ENCODE measurements at regions not wholly inside any gene's neighbourhood (a gene's known extent, or its start where the extent isn't known, plus 50 kb on each side); places are given as distances from the start of the nearest gene placed in this dataset.
"Not testable (repeated sequence)": the region's sequence is repeated elsewhere in the genome, so short reads cannot be mapped to it uniquely, and the experiment has no call there.

DNA sequence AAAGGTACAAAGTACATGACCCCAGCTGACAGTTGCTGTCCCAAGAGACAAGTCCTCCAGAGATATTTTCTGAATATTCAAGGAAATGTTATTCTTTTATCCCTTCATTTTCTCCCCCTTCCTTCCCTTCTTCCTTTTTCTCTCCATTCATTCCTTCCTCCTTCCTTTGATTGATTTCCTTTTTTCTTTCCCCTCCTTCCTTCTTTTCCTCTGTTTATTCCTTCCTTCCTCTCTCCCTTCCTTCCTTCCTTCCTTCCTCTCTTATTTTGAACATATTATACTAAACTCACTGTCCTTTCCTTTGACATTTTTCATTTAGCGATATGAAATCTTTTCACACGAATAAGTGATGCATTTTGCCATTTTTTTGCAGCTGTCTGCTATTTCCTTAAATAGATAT lies 73.2 kb upstream of the HDDC2 start:
- WGBS (ENCODE audit: insufficient coverage, low lambda C conversion rate) = 100% methylated on average over 2 of the region's 2 CpGs
- Histone ChIP-seq H3K36me3 (ENCODE audit: control insufficient read depth, insufficient read depth, low read length) (no peaks in the 10 kb centered on the region), H3K27me3 (ENCODE audit: control insufficient read depth, insufficient read depth, low read length) (no peaks in the 10 kb centered on the region), H3K27ac (ENCODE audit: low read length) (no peak overlapping the region), H3K4me3 (ENCODE audit: low read length) (no peak overlapping the region), H3K9me3 (ENCODE audit: control insufficient read depth, low read depth, low read length) (no peaks in the 10 kb centered on the region), H3K4me1 (ENCODE audit: control insufficient read depth, insufficient read depth, low read length) (no peaks in the 10 kb centered on the region)
- no peak for DNase-seq

DNA sequence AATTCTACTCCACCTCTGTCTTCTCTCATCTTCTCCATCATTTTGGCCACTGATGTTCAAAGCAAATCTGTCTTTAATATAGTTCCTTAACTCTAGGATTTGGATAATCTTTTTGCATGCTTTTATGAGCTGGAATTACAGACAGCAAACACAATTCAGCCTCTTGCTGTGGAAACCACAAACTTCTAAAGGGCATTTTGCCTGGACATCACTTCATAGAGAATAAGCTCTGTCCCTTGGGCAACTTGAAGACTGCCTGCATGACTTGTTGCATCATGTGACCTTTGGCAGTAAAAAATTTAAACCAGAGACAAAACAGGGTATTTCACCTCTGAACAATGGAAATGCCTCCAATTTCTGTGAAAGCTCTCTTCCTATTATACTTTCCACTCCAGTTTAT lies 74.1 kb upstream of the HDDC2 start:
- no peaks in the 10 kb centered on the region for H3K36me3 ChIP-seq (ENCODE audit: control insufficient read depth, insufficient read depth, low read length)
- no peak overlapping the region for H3K27ac ChIP-seq (ENCODE audit: low read length)
- DNase-seq = no peak
- no peaks in the 10 kb centered on the region for H3K9me3 ChIP-seq (ENCODE audit: control insufficient read depth, low read depth, low read length)
- H3K27me3 ChIP-seq (ENCODE audit: control insufficient read depth, insufficient read depth, low read length) = no peaks in the 10 kb centered on the region
- no peaks in the 10 kb centered on the region for H3K4me1 ChIP-seq (ENCODE audit: control insufficient read depth, insufficient read depth, low read length)
- H3K4me3 ChIP-seq (ENCODE audit: low read length) = no peak overlapping the region

DNA sequence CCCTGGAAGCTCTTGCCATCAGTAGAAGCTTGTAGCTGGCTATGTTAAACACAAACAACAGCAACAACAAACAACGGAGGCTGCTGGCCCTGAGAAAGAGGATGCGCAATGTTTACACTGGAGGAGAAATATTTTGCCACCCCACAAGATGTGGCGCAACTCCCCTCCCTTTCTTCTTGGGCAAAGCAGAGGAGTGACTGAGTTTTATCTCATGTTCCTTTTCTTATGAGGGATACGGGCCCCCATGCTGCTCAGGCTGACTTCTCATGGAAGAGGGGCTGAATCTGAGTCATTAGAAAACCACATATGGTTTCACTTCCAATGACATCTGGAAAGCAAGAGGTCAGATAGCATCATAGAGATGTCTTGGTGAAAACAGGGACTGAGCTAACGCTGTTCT lies 75.9 kb upstream of the HDDC2 start:
- Histone ChIP-seq H3K4me1 (ENCODE audit: control insufficient read depth, insufficient read depth, low read length) (no peaks in the 10 kb centered on the region), H3K27ac (ENCODE audit: low read length) (no peak overlapping the region), H3K36me3 (ENCODE audit: control insufficient read depth, insufficient read depth, low read length) (no peaks in the 10 kb centered on the region), H3K4me3 (ENCODE audit: low read length) (no peak overlapping the region), H3K27me3 (ENCODE audit: control insufficient read depth, insufficient read depth, low read length) (no peaks in the 10 kb centered on the region), H3K9me3 (ENCODE audit: control insufficient read depth, low read depth, low read length) (no peaks in the 10 kb centered on the region)
- 71% methylated on average over 1 of the region's 5 CpGs for WGBS (ENCODE audit: insufficient coverage, low lambda C conversion rate)
- DNase-seq = peak in 1 of 2 donors; percentile 8

DNA sequence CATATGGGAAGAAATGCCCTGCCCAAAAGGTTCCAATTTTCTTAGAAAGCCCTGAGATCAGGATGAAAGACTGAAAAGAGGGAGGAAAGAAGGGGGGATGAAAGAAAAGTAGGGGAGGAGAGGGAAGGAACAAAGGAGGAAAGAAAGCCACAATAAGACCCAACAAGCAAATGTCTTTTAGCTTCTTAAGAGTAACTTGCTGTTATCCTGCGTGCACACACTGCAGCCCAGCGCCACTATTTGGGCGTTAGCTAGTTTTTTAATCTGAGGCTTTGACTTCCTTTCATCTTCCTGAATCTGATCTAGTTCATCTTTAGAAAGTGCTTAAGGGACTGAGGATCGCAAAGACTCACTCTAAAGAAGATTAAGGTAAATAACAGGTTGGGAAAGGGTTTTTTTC lies 77.4 kb upstream of the HDDC2 start:
- DNase-seq = no peak
- Histone ChIP-seq H3K4me3 (ENCODE audit: low read length) (no peak overlapping the region), H3K4me1 (ENCODE audit: control insufficient read depth, insufficient read depth, low read length) (no peaks in the 10 kb centered on the region), H3K36me3 (ENCODE audit: control insufficient read depth, insufficient read depth, low read length) (no peaks in the 10 kb centered on the region), H3K27me3 (ENCODE audit: control insufficient read depth, insufficient read depth, low read length) (no peaks in the 10 kb centered on the region), H3K9me3 (ENCODE audit: control insufficient read depth, low read depth, low read length) (no peaks in the 10 kb centered on the region), H3K27ac (ENCODE audit: low read length) (no peak overlapping the region)
- 71% methylated on average over 3 of the region's 4 CpGs for WGBS (ENCODE audit: insufficient coverage, low lambda C conversion rate)

DNA sequence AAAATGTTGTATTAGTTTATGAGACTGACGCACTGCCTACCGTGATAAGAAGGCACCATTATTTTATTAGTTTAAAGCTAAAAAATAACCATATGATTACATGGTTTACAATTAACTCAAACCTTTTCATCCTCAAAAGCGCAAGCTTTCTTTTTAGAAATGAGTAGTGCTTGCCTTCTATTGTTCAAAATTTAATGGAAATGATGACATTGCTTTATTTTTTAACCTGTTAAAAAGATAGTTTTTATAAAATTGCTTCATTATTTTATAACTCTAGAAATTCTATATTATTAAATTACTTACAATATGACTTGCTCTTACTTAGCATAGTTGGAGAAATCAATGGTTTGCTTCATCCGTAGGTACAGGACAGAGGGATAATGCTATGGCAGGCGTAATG lies 78.7 kb upstream of the HDDC2 start:
- H3K4me1 ChIP-seq (ENCODE audit: control insufficient read depth, insufficient read depth, low read length) = no peaks in the 10 kb centered on the region
- H3K9me3 ChIP-seq (ENCODE audit: control insufficient read depth, low read depth, low read length) = no peaks in the 10 kb centered on the region
- 100% methylated on average over 2 of the region's 5 CpGs for WGBS (ENCODE audit: insufficient coverage, low lambda C conversion rate)
- H3K4me3 ChIP-seq (ENCODE audit: low read length) = no peak overlapping the region
- no peak overlapping the region for H3K27ac ChIP-seq (ENCODE audit: low read length)
- no peak for DNase-seq
- no peaks in the 10 kb centered on the region for H3K27me3 ChIP-seq (ENCODE audit: control insufficient read depth, insufficient read depth, low read length)
- H3K36me3 ChIP-seq (ENCODE audit: control insufficient read depth, insufficient read depth, low read length) = no peaks in the 10 kb centered on the region

DNA sequence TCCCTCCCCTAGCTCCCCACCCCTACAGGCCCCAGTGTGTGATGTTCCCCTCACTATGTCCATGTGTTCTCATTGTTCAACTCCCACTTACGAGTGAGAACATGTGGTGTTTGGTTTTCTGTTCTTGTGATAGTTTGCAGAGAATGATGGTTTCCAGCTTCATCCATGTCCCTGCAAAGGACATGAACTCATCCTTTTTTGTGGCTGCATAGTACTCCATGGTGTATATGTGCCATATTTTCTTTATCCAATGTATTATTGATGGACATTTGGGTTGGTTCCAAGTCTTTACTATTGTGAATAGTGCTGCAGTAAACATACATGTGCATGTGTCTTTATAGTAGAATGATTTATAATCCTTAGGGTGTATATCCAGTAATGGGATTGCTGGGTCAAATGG lies 84.6 kb upstream of the HDDC2 start:
- not testable (repeated sequence) for H3K4me3 ChIP-seq (ENCODE audit: low read length); H3K27me3 ChIP-seq (ENCODE audit: control insufficient read depth, insufficient read depth, low read length); H3K4me1 ChIP-seq (ENCODE audit: control insufficient read depth, insufficient read depth, low read length); DNase-seq; H3K36me3 ChIP-seq (ENCODE audit: control insufficient read depth, insufficient read depth, low read length); H3K27ac ChIP-seq (ENCODE audit: low read length); H3K9me3 ChIP-seq (ENCODE audit: control insufficient read depth, low read depth, low read length)
- no CpG with 5 or more reads among the region's 1 CpG for WGBS (ENCODE audit: insufficient coverage, low lambda C conversion rate)

DNA sequence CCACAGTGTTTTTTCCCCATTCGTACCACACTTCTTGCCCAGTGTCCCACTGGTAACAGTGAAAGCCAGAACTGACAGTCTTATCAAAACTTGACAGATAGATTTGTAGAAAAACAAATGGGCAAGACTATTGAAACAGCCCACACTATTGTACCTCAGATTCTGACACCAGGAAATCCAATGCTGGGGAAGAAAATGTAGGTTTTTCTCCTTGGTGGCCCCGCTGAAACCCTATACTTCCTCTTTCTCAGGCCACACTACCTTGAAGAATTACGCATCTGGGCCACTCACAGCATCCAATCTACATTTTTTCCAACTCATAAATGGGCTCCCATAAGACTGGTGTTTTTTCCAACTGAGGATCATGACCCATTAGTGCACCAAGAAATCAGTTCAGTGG lies 90.9 kb upstream of the HDDC2 start:
- Histone ChIP-seq H3K36me3 (ENCODE audit: control insufficient read depth, insufficient read depth, low read length) (no peaks in the 10 kb centered on the region), H3K4me1 (ENCODE audit: control insufficient read depth, insufficient read depth, low read length) (no peaks in the 10 kb centered on the region)
- 83% methylated on average over 2 of the region's 3 CpGs for WGBS (ENCODE audit: insufficient coverage, low lambda C conversion rate)

DNA sequence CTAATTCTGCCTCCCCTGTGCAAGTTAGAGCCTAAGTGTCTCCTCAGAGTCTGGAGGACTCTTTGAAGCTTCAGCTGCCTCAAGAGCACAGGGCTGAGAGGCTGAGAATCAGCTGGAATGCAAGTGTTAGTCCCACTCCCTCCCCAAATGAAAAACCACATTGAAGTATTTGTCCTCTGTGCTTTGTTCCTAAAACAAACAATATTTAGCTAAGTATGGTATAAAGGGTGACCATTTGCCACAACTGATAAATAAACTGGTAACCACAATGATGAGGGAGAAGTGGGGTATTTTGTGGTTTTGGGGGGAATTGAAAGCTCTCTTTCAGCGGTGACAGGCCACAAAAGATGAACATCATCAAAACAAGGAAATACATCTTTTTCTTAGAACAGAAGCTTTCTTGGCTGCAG lies 91.7 kb upstream of the HDDC2 start:
- no CpG with 5 or more reads among the region's 1 CpG for WGBS (ENCODE audit: insufficient coverage, low lambda C conversion rate)
- no peak overlapping the region for H3K27ac ChIP-seq (ENCODE audit: low read length)
- no peak overlapping the region for H3K4me3 ChIP-seq (ENCODE audit: low read length)
- no peaks in the 10 kb centered on the region for H3K36me3 ChIP-seq (ENCODE audit: control insufficient read depth, insufficient read depth, low read length)
- no peaks in the 10 kb centered on the region for H3K27me3 ChIP-seq (ENCODE audit: control insufficient read depth, insufficient read depth, low read length)
- no peak for DNase-seq
- H3K9me3 ChIP-seq (ENCODE audit: control insufficient read depth, low read depth, low read length) = no peaks in the 10 kb centered on the region
- H3K4me1 ChIP-seq (ENCODE audit: control insufficient read depth, insufficient read depth, low read length) = no peaks in the 10 kb centered on the region

More for the DNA sequence above, 90.9 kb upstream of the HDDC2 start:
- H3K9me3 ChIP-seq (ENCODE audit: control insufficient read depth, low read depth, low read length) = no peaks in the 10 kb centered on the region
- no peaks in the 10 kb centered on the region for H3K27me3 ChIP-seq (ENCODE audit: control insufficient read depth, insufficient read depth, low read length)
- H3K27ac ChIP-seq (ENCODE audit: low read length) = no peak overlapping the region
- H3K4me3 ChIP-seq (ENCODE audit: low read length) = no peak overlapping the region
- DNase-seq = no peak

DNA sequence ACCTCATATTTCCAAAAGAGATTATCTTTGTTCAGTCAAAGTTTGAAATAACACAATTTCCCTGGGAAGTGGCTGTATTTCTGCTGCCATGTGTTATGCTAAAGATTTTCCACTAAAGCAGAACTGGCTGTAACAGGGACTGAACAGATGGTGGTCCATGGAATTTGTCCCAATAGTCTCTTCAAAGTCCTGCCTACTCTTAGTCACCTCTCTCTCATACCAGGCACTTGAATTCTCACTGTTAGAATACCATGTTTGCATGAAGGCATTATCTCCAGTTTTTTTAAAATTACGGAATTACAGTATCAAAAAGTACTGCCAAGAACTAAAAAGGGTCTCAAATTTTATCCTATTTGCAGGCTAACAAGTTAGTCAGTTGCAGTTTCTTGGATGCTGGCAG lies 105.0 kb upstream of the HDDC2 start:
- WGBS (ENCODE audit: insufficient coverage, low lambda C conversion rate) = no CpG with 5 or more reads among the region's 1 CpG
- no peaks in the 10 kb centered on the region for H3K27me3 ChIP-seq (ENCODE audit: control insufficient read depth, insufficient read depth, low read length)
- no peak overlapping the region for H3K4me3 ChIP-seq (ENCODE audit: low read length)
- DNase-seq = no peak
- no peaks in the 10 kb centered on the region for H3K4me1 ChIP-seq (ENCODE audit: control insufficient read depth, insufficient read depth, low read length)
- H3K36me3 ChIP-seq (ENCODE audit: control insufficient read depth, insufficient read depth, low read length) = no peaks in the 10 kb centered on the region
- no peaks in the 10 kb centered on the region for H3K9me3 ChIP-seq (ENCODE audit: control insufficient read depth, low read depth, low read length)
- no peak overlapping the region for H3K27ac ChIP-seq (ENCODE audit: low read length)

DNA sequence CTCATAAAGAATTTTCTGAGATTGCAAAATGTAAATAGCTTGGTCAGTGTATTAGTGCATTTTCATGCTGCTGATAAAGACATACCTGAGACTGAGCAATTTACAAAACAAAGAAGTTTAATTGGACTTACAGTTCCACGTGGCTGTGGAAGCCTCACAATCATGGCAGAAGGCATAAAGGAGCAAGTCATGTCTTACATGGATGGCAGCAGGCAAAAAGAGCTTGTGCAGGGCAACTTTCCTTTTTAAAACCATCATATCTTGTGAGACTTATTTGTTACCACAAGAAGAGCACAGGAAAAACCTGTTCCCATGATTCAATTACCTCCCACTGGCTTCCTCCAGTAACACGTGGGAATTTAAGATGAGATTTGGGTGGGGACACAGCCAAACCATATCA lies 112.7 kb upstream of the HDDC2 start:
- Histone ChIP-seq H3K27me3 (ENCODE audit: control insufficient read depth, insufficient read depth, low read length) (no peaks in the 10 kb centered on the region), H3K4me3 (ENCODE audit: low read length) (no peak overlapping the region), H3K36me3 (ENCODE audit: control insufficient read depth, insufficient read depth, low read length) (no peaks in the 10 kb centered on the region), H3K27ac (ENCODE audit: low read length) (no peak overlapping the region), H3K4me1 (ENCODE audit: control insufficient read depth, insufficient read depth, low read length) (no peaks in the 10 kb centered on the region), H3K9me3 (ENCODE audit: control insufficient read depth, low read depth, low read length) (no peaks in the 10 kb centered on the region)
- DNase-seq = no peak
- no CpG with 5 or more reads among the region's 2 CpGs for WGBS (ENCODE audit: insufficient coverage, low lambda C conversion rate)

DNA sequence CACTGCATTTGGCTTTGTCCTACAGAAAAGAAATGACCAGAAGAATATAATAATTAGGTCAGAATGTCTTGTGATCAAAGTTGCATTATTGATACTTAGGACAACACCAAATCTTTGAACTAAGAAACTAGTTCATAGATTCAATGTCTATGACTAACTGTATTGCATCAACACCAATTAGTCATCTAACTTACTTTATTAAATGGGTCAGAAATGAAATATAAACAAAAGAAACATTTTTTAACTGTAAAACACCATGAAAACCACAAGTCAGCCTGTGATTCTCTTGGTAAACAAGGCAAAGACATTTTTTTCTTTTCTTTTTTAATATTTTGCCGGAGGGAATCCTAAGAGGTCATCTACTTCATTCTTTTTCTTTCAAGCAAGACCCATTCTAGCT lies 114.1 kb upstream of the HDDC2 start:
- Histone ChIP-seq H3K4me1 (ENCODE audit: control insufficient read depth, insufficient read depth, low read length) (no peaks in the 10 kb centered on the region), H3K36me3 (ENCODE audit: control insufficient read depth, insufficient read depth, low read length) (no peaks in the 10 kb centered on the region), H3K4me3 (ENCODE audit: low read length) (no peak overlapping the region), H3K27ac (ENCODE audit: low read length) (no peak overlapping the region), H3K27me3 (ENCODE audit: control insufficient read depth, insufficient read depth, low read length) (no peaks in the 10 kb centered on the region), H3K9me3 (ENCODE audit: control insufficient read depth, low read depth, low read length) (no peaks in the 10 kb centered on the region)
- no peak for DNase-seq
- WGBS (ENCODE audit: insufficient coverage, low lambda C conversion rate) = 89% methylated on average over 1 of the region's 1 CpG
